Mesothelial cell of epicardium (in vitro differentiated cells): ENCODE measurements at regions not wholly inside any gene's neighbourhood (a gene's known extent, or its start where the extent isn't known, plus 50 kb on each side); places are given as distances from the start of the nearest gene placed in this dataset.
A peak's percentile ranks its signal among the peaks of the same experiment; 100 is the strongest.

Experiments
- DNase-seq, 2 experiments: peaks; one replicate each; pipeline ENCODE4 v3.0.0; 2021; ENCODE audit warnings: low spot score in 2 of 2; ENCODE audit not compliant: unreplicated experiment in 2 of 2
- H3K27ac Mint-ChIP-seq: 2 replicates; pipeline ENCODE4 v1.8.0; 2021; ENCODE audit warnings: mixed read lengths
- H3K27me3 Mint-ChIP-seq: 2 replicates; pipeline ENCODE4 v1.8.0; 2021; ENCODE audit warnings: low read depth, mixed read lengths
- H3K36me3 Mint-ChIP-seq: 2 replicates; pipeline ENCODE4 v1.8.0; 2021; ENCODE audit warnings: mixed read lengths
- H3K4me1 Mint-ChIP-seq: 2 replicates; pipeline ENCODE4 v1.8.0; 2021; ENCODE audit warnings: mixed read lengths
- H3K4me3 Mint-ChIP-seq: 2 replicates; pipeline ENCODE4 v1.8.0; 2021; ENCODE audit warnings: mild to moderate bottlenecking, moderate library complexity, mixed read lengths
- H3K9me3 Mint-ChIP-seq: 2 replicates; pipeline ENCODE4 v1.8.0; 2021; ENCODE audit warnings: mixed read lengths
- TF ChIP-seq, protein P1 (sequence below): fragments of 200-600 bp; sonication (generic); IDR thresholded peaks from one replicate; pipeline ENCODE4 v1.5.0; 2021; ENCODE audit warnings: antibody characterized with exemption; ENCODE audit not compliant: unreplicated experiment

GRCh38 chr9:36728651-36729520, 156.2 kb downstream of the MELK start:
- TF ChIP-seq, protein P1, sequence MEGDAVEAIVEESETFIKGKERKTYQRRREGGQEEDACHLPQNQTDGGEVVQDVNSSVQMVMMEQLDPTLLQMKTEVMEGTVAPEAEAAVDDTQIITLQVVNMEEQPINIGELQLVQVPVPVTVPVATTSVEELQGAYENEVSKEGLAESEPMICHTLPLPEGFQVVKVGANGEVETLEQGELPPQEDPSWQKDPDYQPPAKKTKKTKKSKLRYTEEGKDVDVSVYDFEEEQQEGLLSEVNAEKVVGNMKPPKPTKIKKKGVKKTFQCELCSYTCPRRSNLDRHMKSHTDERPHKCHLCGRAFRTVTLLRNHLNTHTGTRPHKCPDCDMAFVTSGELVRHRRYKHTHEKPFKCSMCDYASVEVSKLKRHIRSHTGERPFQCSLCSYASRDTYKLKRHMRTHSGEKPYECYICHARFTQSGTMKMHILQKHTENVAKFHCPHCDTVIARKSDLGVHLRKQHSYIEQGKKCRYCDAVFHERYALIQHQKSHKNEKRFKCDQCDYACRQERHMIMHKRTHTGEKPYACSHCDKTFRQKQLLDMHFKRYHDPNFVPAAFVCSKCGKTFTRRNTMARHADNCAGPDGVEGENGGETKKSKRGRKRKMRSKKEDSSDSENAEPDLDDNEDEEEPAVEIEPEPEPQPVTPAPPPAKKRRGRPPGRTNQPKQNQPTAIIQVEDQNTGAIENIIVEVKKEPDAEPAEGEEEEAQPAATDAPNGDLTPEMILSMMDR = peak; percentile 91
- H3K27ac Mint-ChIP-seq = no peak overlapping the region
- peaks cover 35% of the 10 kb centered on the region for H3K27me3 Mint-ChIP-seq

GRCh38 chr9:36729906-36730305, 157.2 kb downstream of the MELK start:
- TF ChIP-seq, protein P1 = no peak
- Mint-ChIP-seq H3K4me3 (no peak overlapping the region), H3K4me1 (no peaks in the 10 kb centered on the region), H3K27ac (no peak overlapping the region), H3K9me3 (no peaks in the 10 kb centered on the region), H3K27me3 (peaks cover 39% of the 10 kb centered on the region), H3K36me3 (no peaks in the 10 kb centered on the region)
- DNase-seq = no peak

More at GRCh38 chr9:36728651-36729520, 156.2 kb downstream of the MELK start:
- H3K4me3 Mint-ChIP-seq = no peak overlapping the region
- H3K9me3 Mint-ChIP-seq = no peaks in the 10 kb centered on the region
- no peaks in the 10 kb centered on the region for H3K4me1 Mint-ChIP-seq
- H3K36me3 Mint-ChIP-seq = no peaks in the 10 kb centered on the region
- DNase-seq = peak; percentile 75 to 94

GRCh38 chr9:36730414-36730813, 157.7 kb downstream of the MELK start:
- no peak overlapping the region for H3K27ac Mint-ChIP-seq
- no peak for DNase-seq
- H3K36me3 Mint-ChIP-seq = no peaks in the 10 kb centered on the region
- no peaks in the 10 kb centered on the region for H3K4me1 Mint-ChIP-seq
- TF ChIP-seq, protein P1 = no peak
- H3K9me3 Mint-ChIP-seq = no peaks in the 10 kb centered on the region
- peaks cover 41% of the 10 kb centered on the region for H3K27me3 Mint-ChIP-seq
- no peak overlapping the region for H3K4me3 Mint-ChIP-seq

GRCh38 chr9:36731068-36731956, 158.6 kb downstream of the MELK start:
- Mint-ChIP-seq H3K36me3 (no peaks in the 10 kb centered on the region), H3K27me3 (peaks cover 48% of the 10 kb centered on the region), H3K27ac (no peak overlapping the region), H3K4me1 (no peaks in the 10 kb centered on the region), H3K4me3 (no peak overlapping the region), H3K9me3 (no peaks in the 10 kb centered on the region)
- DNase-seq = no peak
- TF ChIP-seq, protein P1 = no peak

DNA sequence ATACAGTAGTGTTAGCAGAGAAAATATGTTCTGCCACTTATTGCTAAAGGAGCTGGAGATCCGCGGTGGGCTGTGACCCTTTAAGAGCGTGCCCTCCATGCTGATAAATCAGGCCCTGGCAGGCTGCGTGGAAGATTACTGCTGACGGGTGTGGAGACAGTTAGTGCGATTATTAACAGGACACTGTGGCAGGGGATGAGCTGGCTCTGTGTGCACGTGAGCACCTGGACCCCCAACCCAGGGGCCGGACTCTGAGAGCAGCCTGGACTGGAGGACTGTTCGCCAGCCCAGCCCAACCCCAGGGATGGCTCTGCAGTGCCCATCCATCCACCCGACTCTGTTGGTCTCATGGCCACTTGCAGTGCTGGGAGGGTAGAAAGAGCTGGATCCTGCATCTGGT, 162.0 kb downstream of the MELK start:
- H3K27me3 Mint-ChIP-seq = peaks cover 65% of the 10 kb centered on the region
- H3K9me3 Mint-ChIP-seq = no peaks in the 10 kb centered on the region
- no peak overlapping the region for H3K4me3 Mint-ChIP-seq
- H3K4me1 Mint-ChIP-seq = no peaks in the 10 kb centered on the region
- H3K36me3 Mint-ChIP-seq = no peaks in the 10 kb centered on the region
- DNase-seq = no peak
- no peak overlapping the region for H3K27ac Mint-ChIP-seq
- TF ChIP-seq, protein P1 = no peak
